ENCODE measurements at regions not wholly inside any gene's neighbourhood (a gene's known extent, or its start where the extent isn't known, plus 50 kb on each side); places are given as distances from the start of the nearest gene placed in this dataset.

GRCh38 chr22:48035897-48036296, 1273.4 kb downstream of the TBC1D22A start:
- TF ChIP-seq EZH2 (IDR thresholded peaks at IDR 0.05; ENCODE audit: insufficient read depth, poor library complexity, severe bottlenecking) (no peak), EZH2phosphoT487 (IDR thresholded peaks at IDR 0.05; ENCODE audit: insufficient read depth, low read depth) (no peak)
